NT2/D1 (cell line): ENCODE measurements at regions not wholly inside any gene's neighbourhood (a gene's known extent, or its start where the extent isn't known, plus 50 kb on each side); places are given as distances from the start of the nearest gene placed in this dataset.

ENCODE experiments used
- SUZ12 ChIP-seq: IDR thresholded peaks from 2 replicates; pipeline ENCODE4 v1.6.1; 2011; ENCODE audit not compliant: insufficient read length, insufficient read depth; ENCODE audit errors: extremely low read depth
- YY1 ChIP-seq: IDR thresholded peaks from 2 replicates; pipeline ENCODE4 v1.6.1; 2011; ENCODE audit not compliant: insufficient read length, insufficient read depth

DNA sequence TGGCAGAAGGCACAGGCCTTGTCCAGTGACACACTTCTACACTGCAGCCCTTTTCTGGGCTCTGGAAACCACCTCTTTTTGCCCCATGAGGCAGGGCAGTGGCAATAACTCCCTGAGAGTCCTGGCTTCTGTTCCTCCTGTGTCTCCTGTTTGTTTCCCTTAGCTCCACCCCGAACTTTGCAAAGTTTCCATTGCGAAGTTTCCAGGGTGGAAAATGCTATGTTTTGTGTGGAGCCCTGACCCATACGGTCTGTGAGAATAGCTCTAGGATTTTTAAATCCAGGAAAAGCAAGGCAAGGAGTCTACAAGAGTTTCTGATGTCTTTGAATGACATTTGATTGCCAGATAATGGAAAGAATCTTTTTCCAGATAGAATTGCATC lies 92.2 kb upstream of the AKR1E2 start:
- TF ChIP-seq YY1 = no peak
- TF ChIP-seq SUZ12 = no peak
